HL-60 (cell line): ENCODE measurements at regions not wholly inside any gene's neighbourhood (a gene's known extent, or its start where the extent isn't known, plus 50 kb on each side); places are given as distances from the start of the nearest gene placed in this dataset.

Source experiments
- DNase-seq, 2 experiments: peaks; one replicate each; pipeline ENCODE4 v3.0.0-alpha.2; 2010 to 2020; ENCODE audit warnings: low read depth in 1 of 2, low spot score in 1 of 2
- H3K27ac ChIP-seq: fragments of 250-450 bp; sonication (Bioruptor Pico); replicated peaks from 2 replicates; pipeline ENCODE4 v1.5.1; 2020; ENCODE audit warnings: mild to moderate bottlenecking, moderate library complexity
- H3K27me3 ChIP-seq: fragments of 250-450 bp; sonication (Bioruptor Pico); 2 replicates; pipeline ENCODE4 v1.5.1; 2021; ENCODE audit warnings: mild to moderate bottlenecking, moderate library complexity; ENCODE audit not compliant: insufficient read depth, poor library complexity, severe bottlenecking
- H3K4me3 ChIP-seq: replicated peaks from 2 replicates; pipeline ENCODE4 v1.5.1; 2011; ENCODE audit warnings: mild to moderate bottlenecking, control low read depth, low read length; ENCODE audit not compliant: insufficient read depth
- GABPA ChIP-seq: IDR thresholded peaks from 2 replicates; pipeline ENCODE4 v1.6.1; 2012; ENCODE audit warnings: low read depth
- POLR2AphosphoS5 ChIP-seq: IDR thresholded peaks from 2 replicates; pipeline ENCODE4 v1.6.1; 2012; ENCODE audit warnings: low read depth
- REST ChIP-seq: IDR thresholded peaks from 2 replicates; pipeline ENCODE4 v1.6.1; 2012; ENCODE audit warnings: low read depth; ENCODE audit not compliant: insufficient replicate concordance
- SPI1 ChIP-seq: IDR thresholded peaks from 2 replicates; pipeline ENCODE4 v1.6.1; 2012; ENCODE audit warnings: low read depth, mild to moderate bottlenecking, borderline replicate concordance
- TF ChIP-seq, protein P1 (sequence below): IDR thresholded peaks from one replicate; pipeline ENCODE4 v1.5.1; 2011; ENCODE audit warnings: low read length, control low read depth, inconsistent platforms; ENCODE audit not compliant: insufficient read depth

DNA sequence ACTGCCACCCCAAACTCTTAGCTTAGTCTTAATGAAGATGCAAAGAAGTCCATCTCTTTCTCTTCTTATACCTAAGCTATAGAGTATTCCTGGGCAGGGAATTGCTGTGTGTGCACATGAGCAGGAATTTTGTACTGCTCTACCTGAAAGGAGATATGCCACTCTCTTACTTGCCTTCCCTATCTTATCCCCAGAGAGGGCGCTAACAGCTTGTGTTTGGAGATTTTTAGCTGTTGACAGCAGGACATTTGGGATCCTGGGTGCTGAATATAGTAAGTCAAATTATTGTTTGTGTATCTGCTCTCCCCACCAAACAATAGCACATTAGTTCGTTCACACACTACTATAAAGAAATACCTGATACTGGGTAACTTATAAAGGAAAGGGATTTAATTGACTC lies 159.5 kb downstream of the GABRG2 start:
- H3K4me3 ChIP-seq, result no peak overlapping the region
- no peak overlapping the region for H3K27ac ChIP-seq
- peak in 1 of 2 experiments; percentile 13 for DNase-seq
- no peaks in the 10 kb centered on the region for H3K27me3 ChIP-seq
- TF ChIP-seq, protein P1, sequence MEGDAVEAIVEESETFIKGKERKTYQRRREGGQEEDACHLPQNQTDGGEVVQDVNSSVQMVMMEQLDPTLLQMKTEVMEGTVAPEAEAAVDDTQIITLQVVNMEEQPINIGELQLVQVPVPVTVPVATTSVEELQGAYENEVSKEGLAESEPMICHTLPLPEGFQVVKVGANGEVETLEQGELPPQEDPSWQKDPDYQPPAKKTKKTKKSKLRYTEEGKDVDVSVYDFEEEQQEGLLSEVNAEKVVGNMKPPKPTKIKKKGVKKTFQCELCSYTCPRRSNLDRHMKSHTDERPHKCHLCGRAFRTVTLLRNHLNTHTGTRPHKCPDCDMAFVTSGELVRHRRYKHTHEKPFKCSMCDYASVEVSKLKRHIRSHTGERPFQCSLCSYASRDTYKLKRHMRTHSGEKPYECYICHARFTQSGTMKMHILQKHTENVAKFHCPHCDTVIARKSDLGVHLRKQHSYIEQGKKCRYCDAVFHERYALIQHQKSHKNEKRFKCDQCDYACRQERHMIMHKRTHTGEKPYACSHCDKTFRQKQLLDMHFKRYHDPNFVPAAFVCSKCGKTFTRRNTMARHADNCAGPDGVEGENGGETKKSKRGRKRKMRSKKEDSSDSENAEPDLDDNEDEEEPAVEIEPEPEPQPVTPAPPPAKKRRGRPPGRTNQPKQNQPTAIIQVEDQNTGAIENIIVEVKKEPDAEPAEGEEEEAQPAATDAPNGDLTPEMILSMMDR, result no peak
- TF ChIP-seq SPI1 (no peak), GABPA (no peak), POLR2AphosphoS5 (no peak), REST (no peak)

DNA sequence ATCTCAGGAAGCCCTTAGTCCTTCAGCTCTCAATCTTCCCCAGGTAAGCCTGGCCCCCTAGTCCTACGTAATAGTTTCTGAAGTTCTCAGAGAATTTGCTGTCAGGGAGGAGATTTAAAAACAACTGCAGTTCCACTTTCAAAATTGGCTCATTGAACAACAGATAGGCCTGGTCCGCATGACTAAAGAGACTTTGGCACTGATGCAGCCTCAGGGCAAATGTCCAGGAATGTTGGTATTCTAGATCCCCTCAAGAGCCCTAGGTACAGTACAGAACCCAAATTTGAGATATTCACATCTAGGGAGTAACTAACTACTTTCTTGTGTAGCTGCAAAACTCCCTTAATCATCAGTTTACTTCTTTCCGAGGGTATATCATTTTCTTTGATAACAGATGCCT lies 162.8 kb downstream of the GABRG2 start:
- no peak overlapping the region for H3K27ac ChIP-seq
- TF ChIP-seq REST, result no peak
- no peak for TF ChIP-seq GABPA
- TF ChIP-seq, protein P1, result no peak
- TF ChIP-seq POLR2AphosphoS5, result no peak
- H3K27me3 ChIP-seq, result no peaks in the 10 kb centered on the region
- DNase-seq, result no peak
- no peak overlapping the region for H3K4me3 ChIP-seq

- Histone ChIP-seq H3K27ac (no peak overlapping the region), H3K27me3 (no peaks in the 10 kb centered on the region), H3K4me3 (no peak overlapping the region)
- TF ChIP-seq REST (no peak), POLR2AphosphoS5 (no peak), SPI1 (no peak), GABPA (no peak)
- TF ChIP-seq, protein P1, result no peak
- no peak for DNase-seq
These were observed 163.9 kb downstream of the GABRG2 start for GRCh38 chr5:162231522-162231921.
